ACC112 (cell line): ENCODE measurements at regions not wholly inside any gene's neighbourhood (a gene's known extent, or its start where the extent isn't known, plus 50 kb on each side); places are given as distances from the start of the nearest gene placed in this dataset.

Source experiments
- H2AFZ ChIP-seq: fragments of 200-600 bp; sonication (generic); one replicate; pipeline ENCODE4 v1.6.0; 2017; ENCODE audit warnings: antibody characterized with exemption, low read length; ENCODE audit not compliant: unreplicated experiment
- H3K27ac ChIP-seq: fragments of 200-600 bp; sonication (generic); 2 replicates; pipeline ENCODE4 v1.5.1; 2014; ENCODE audit warnings: low read depth, mild to moderate bottlenecking, antibody characterized with exemption, low read length, moderate library complexity
- H3K27me3 ChIP-seq: fragments of 200-600 bp; sonication (generic); 2 replicates; pipeline ENCODE4 v1.6.1; 2014; ENCODE audit warnings: mild to moderate bottlenecking, antibody characterized with exemption, low read length, moderate library complexity, mixed read lengths; ENCODE audit not compliant: insufficient read depth
- H3K36me3 ChIP-seq: fragments of 200-600 bp; sonication (generic); 2 replicates; pipeline ENCODE4 v1.6.1; 2016; ENCODE audit warnings: mild to moderate bottlenecking, antibody characterized with exemption, low read length, moderate library complexity, mixed read lengths; ENCODE audit not compliant: insufficient read depth
- H3K4me1 ChIP-seq: fragments of 200-600 bp; sonication (generic); one replicate; pipeline ENCODE4 v1.6.1; 2016; ENCODE audit warnings: low read length, mixed read lengths; ENCODE audit not compliant: insufficient read depth, unreplicated experiment, control insufficient read depth
- H3K4me3 ChIP-seq: fragments of 200-600 bp; sonication (generic); 2 replicates; pipeline ENCODE4 v1.5.1; 2014; ENCODE audit warnings: mild to moderate bottlenecking, low read depth, low read length
- H3K79me2 ChIP-seq: fragments of 200-600 bp; sonication (generic); one replicate; pipeline ENCODE4 v1.6.0; 2016; ENCODE audit warnings: low read length; ENCODE audit not compliant: control insufficient read depth, unreplicated experiment, insufficient read depth

GRCh38 chr3:178063461-178063860, 472.8 kb upstream of the KCNMB2 start:
- Histone ChIP-seq H3K4me1 (peaks cover 30% of the 10 kb centered on the region), H3K27me3 (no peaks in the 10 kb centered on the region), H3K4me3 (no peak overlapping the region), H2AFZ (no peak overlapping the region), H3K27ac (no peak overlapping the region), H3K79me2 (no peaks in the 10 kb centered on the region), H3K36me3 (no peaks in the 10 kb centered on the region)

GRCh38 chr3:178067721-178068120, 468.5 kb upstream of the KCNMB2 start:
- peak overlapping the region; percentile 39 for H2AFZ ChIP-seq

GRCh38 chr3:178072391-178073305, 463.6 kb upstream of the KCNMB2 start:
- Histone ChIP-seq H3K27ac (no peak overlapping the region), H3K4me3 (no peak overlapping the region), H3K79me2 (no peaks in the 10 kb centered on the region), H3K27me3 (no peaks in the 10 kb centered on the region), H2AFZ (no peak overlapping the region), H3K4me1 (no peaks in the 10 kb centered on the region), H3K36me3 (no peaks in the 10 kb centered on the region)

More at GRCh38 chr3:178067721-178068120, 468.5 kb upstream of the KCNMB2 start:
- Histone ChIP-seq H3K4me3 (no peak overlapping the region), H3K27ac (no peak overlapping the region), H3K36me3 (no peaks in the 10 kb centered on the region), H3K4me1 (peaks cover 4% of the 10 kb centered on the region), H3K27me3 (no peaks in the 10 kb centered on the region), H3K79me2 (no peaks in the 10 kb centered on the region)

GRCh38 chr3:178073366-178073765, 462.9 kb upstream of the KCNMB2 start:
- H3K27me3 ChIP-seq = no peaks in the 10 kb centered on the region
- no peaks in the 10 kb centered on the region for H3K36me3 ChIP-seq
- no peaks in the 10 kb centered on the region for H3K4me1 ChIP-seq
- H2AFZ ChIP-seq = no peak overlapping the region
- no peak overlapping the region for H3K4me3 ChIP-seq
- no peaks in the 10 kb centered on the region for H3K79me2 ChIP-seq
- H3K27ac ChIP-seq = no peak overlapping the region

- H3K36me3 ChIP-seq = no peaks in the 10 kb centered on the region
- H3K27ac ChIP-seq = no peak overlapping the region
- no peaks in the 10 kb centered on the region for H3K79me2 ChIP-seq
These were observed 460.9 kb upstream of the KCNMB2 start for GRCh38 chr3:178075344-178075743.

GRCh38 chr3:178078953-178079352, 457.3 kb upstream of the KCNMB2 start:
- peaks cover 4% of the 10 kb centered on the region for H3K4me1 ChIP-seq
- no peaks in the 10 kb centered on the region for H3K79me2 ChIP-seq
- no peaks in the 10 kb centered on the region for H3K36me3 ChIP-seq
- H3K27ac ChIP-seq = no peak overlapping the region
- H3K4me3 ChIP-seq = no peak overlapping the region
- no peaks in the 10 kb centered on the region for H3K27me3 ChIP-seq
- H2AFZ ChIP-seq = peak overlapping the region; percentile 48

More at GRCh38 chr3:178075344-178075743, 460.9 kb upstream of the KCNMB2 start:
- H3K4me3 ChIP-seq = no peak overlapping the region
- H3K4me1 ChIP-seq = no peaks in the 10 kb centered on the region
- H2AFZ ChIP-seq = no peak overlapping the region
- H3K27me3 ChIP-seq = no peaks in the 10 kb centered on the region

- H3K36me3 ChIP-seq = no peaks in the 10 kb centered on the region
- H3K27ac ChIP-seq = no peak overlapping the region
- no peak overlapping the region for H2AFZ ChIP-seq
- peaks cover 14% of the 10 kb centered on the region for H3K4me1 ChIP-seq
- no peaks in the 10 kb centered on the region for H3K79me2 ChIP-seq
- H3K4me3 ChIP-seq = no peak overlapping the region
- H3K27me3 ChIP-seq = no peaks in the 10 kb centered on the region
These were observed 456.3 kb upstream of the KCNMB2 start for GRCh38 chr3:178079966-178080365.

GRCh38 chr3:178082326-178082906, 453.8 kb upstream of the KCNMB2 start:
- H2AFZ ChIP-seq = no peak overlapping the region
- no peaks in the 10 kb centered on the region for H3K27me3 ChIP-seq

GRCh38 chr3:178083906-178084866, 452.1 kb upstream of the KCNMB2 start:
- peak overlapping the region; percentile 90 for H2AFZ ChIP-seq
- no peak overlapping the region for H3K4me3 ChIP-seq
- no peaks in the 10 kb centered on the region for H3K36me3 ChIP-seq
- H3K4me1 ChIP-seq = peaks cover 19% of the 10 kb centered on the region
- no peaks in the 10 kb centered on the region for H3K79me2 ChIP-seq
- no peaks in the 10 kb centered on the region for H3K27me3 ChIP-seq
- H3K27ac ChIP-seq = peak overlapping the region; percentile 32; the same call in 1 of the 2 replicates

More at GRCh38 chr3:178082326-178082906, 453.8 kb upstream of the KCNMB2 start:
- Histone ChIP-seq H3K27ac (no peak overlapping the region), H3K4me1 (peaks cover 19% of the 10 kb centered on the region), H3K4me3 (no peak overlapping the region), H3K36me3 (no peaks in the 10 kb centered on the region), H3K79me2 (no peaks in the 10 kb centered on the region)
